ENCODE measurements at regions not wholly inside any gene's neighbourhood (a gene's known extent, or its start where the extent isn't known, plus 50 kb on each side); places are given as distances from the start of the nearest gene placed in this dataset.

- H3K4me1 ChIP-seq (ENCODE audit: insufficient read depth, low read length, poor library complexity, severe bottlenecking), result no peaks in the 10 kb centered on the region
- no peak overlapping the region for H3K4me3 ChIP-seq (ENCODE audit: low read depth, low read length, poor library complexity, severe bottlenecking)
- H3K9me3 ChIP-seq (ENCODE audit: low read depth, low read length, poor library complexity, severe bottlenecking), result peaks cover 20% of the 10 kb centered on the region
- TF ChIP-seq EZH2 (IDR thresholded peaks at IDR 0.05; ENCODE audit: borderline replicate concordance, low read depth, low read length, poor library complexity, severe bottlenecking) (no peak), CTCF (conservative IDR thresholded peaks at IDR 0.05; ENCODE audit: low read depth, low read length) (no peak)
- POLR2A ChIA-PET (ENCODE audit: low non-redundant PET), result no interaction called here
- no peak for DNase-seq (ENCODE audit: low spot score)
- no peaks in the 10 kb centered on the region for H3K27me3 ChIP-seq (replicated peaks; ENCODE audit: insufficient read depth, low read depth, low read length, poor library complexity)
- H3K36me3 ChIP-seq (ENCODE audit: insufficient read depth, low read length, poor library complexity, severe bottlenecking), result no peaks in the 10 kb centered on the region
- H3K27ac ChIP-seq (ENCODE audit: low read depth, low read length, poor library complexity, severe bottlenecking), result no peak overlapping the region
- CTCF ChIA-PET, result no interaction called here
- BruUV-seq (replicated peaks), result no TSS peak
- intact Hi-C loops (cut with micrococcal nuclease; ENCODE audit: unreplicated experiment), result no loop called here
Observed at GRCh38 chr15:87115795-87116194, 1036.1 kb downstream of the AGBL1 start.

GRCh38 chr15:87099916-87100315 lies 1020.2 kb downstream of the AGBL1 start:
- ChIA-PET POLR2A (ENCODE audit: low non-redundant PET) (no interaction called here), CTCF (no interaction called here)
- Histone ChIP-seq H3K4me1 (ENCODE audit: insufficient read depth, low read length, poor library complexity, severe bottlenecking) (no peaks in the 10 kb centered on the region), H3K36me3 (ENCODE audit: insufficient read depth, low read length, poor library complexity, severe bottlenecking) (no peaks in the 10 kb centered on the region), H3K27me3 (replicated peaks; ENCODE audit: insufficient read depth, low read depth, low read length, poor library complexity) (no peaks in the 10 kb centered on the region), H3K9me3 (ENCODE audit: low read depth, low read length, poor library complexity, severe bottlenecking) (peaks cover 35% of the 10 kb centered on the region), H3K27ac (ENCODE audit: low read depth, low read length, poor library complexity, severe bottlenecking) (no peak overlapping the region), H3K4me3 (ENCODE audit: low read depth, low read length, poor library complexity, severe bottlenecking) (no peak overlapping the region)
- TF ChIP-seq CTCF (conservative IDR thresholded peaks at IDR 0.05; ENCODE audit: low read depth, low read length) (no peak), EZH2 (IDR thresholded peaks at IDR 0.05; ENCODE audit: borderline replicate concordance, low read depth, low read length, poor library complexity, severe bottlenecking) (no peak)
- BruUV-seq (replicated peaks), result no TSS peak
- no peak for DNase-seq (ENCODE audit: low spot score)
- intact Hi-C loops (cut with micrococcal nuclease; ENCODE audit: unreplicated experiment), result no loop called here

- Histone ChIP-seq H3K4me1 (ENCODE audit: insufficient read depth, low read length, poor library complexity, severe bottlenecking) (no peaks in the 10 kb centered on the region), H3K36me3 (ENCODE audit: insufficient read depth, low read length, poor library complexity, severe bottlenecking) (no peaks in the 10 kb centered on the region), H3K9me3 (ENCODE audit: low read depth, low read length, poor library complexity, severe bottlenecking) (peaks cover 35% of the 10 kb centered on the region), H3K27ac (ENCODE audit: low read depth, low read length, poor library complexity, severe bottlenecking) (no peak overlapping the region), H3K4me3 (ENCODE audit: low read depth, low read length, poor library complexity, severe bottlenecking) (no peak overlapping the region), H3K27me3 (replicated peaks; ENCODE audit: insufficient read depth, low read depth, low read length, poor library complexity) (no peaks in the 10 kb centered on the region)
- intact Hi-C loops (cut with micrococcal nuclease; ENCODE audit: unreplicated experiment), result no loop called here
- no TSS peak for BruUV-seq (replicated peaks)
- no peak for DNase-seq (ENCODE audit: low spot score)
- TF ChIP-seq CTCF (conservative IDR thresholded peaks at IDR 0.05; ENCODE audit: low read depth, low read length) (no peak), EZH2 (IDR thresholded peaks at IDR 0.05; ENCODE audit: borderline replicate concordance, low read depth, low read length, poor library complexity, severe bottlenecking) (no peak)
- ChIA-PET CTCF (no interaction called here), POLR2A (ENCODE audit: low non-redundant PET) (no interaction called here)
Observed at GRCh38 chr15:87089551-87089950, 1009.9 kb downstream of the AGBL1 start.

All from A673 (cell line).